ENCODE measurements at regions not wholly inside any gene's neighbourhood (a gene's known extent, or its start where the extent isn't known, plus 50 kb on each side); places are given as distances from the start of the nearest gene placed in this dataset.
"Not testable (repeated sequence)": the region's sequence is repeated elsewhere in the genome, so short reads cannot be mapped to it uniquely, and the experiment has no call there.

DNA sequence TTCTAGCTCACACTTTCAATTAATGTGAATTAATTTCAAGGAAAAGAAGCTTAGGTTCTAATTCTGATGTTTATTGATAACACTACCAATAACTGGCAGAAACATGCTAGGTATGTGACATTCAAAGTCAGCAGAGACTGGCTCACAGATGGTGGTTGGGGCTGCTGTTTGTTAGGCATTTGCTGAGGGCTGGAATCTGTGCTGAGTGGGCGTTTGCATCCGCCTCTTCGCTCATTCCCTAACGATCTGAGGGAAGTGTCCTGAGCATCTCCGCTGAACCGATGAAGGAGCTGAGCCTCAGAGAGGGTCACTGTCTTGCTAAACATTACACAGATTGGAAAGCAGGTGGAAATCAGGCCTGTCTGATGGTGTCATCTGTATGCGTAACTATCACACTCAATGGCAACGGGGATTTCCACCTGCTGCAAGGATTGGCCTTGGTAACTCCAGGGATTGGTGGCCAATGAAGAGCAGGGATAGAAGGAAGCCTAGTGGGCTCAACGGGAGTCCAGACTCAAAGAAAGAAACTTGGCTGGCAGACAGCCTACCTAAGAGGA lies 338.9 kb downstream of the TEX29 start:
- no peaks in the 10 kb centered on the region for H3K9me3 Mint-ChIP-seq (ENCODE audit: low read depth)
- no peaks in the 10 kb centered on the region for H3K36me3 Mint-ChIP-seq
- peaks cover under 1% of the 10 kb centered on the region for H3K27me3 Mint-ChIP-seq
- no peaks in the 10 kb centered on the region for H3K4me1 Mint-ChIP-seq (ENCODE audit: low read depth)
- H3K27ac Mint-ChIP-seq: no peak overlapping the region
- no peak overlapping the region for H3K4me3 Mint-ChIP-seq

DNA sequence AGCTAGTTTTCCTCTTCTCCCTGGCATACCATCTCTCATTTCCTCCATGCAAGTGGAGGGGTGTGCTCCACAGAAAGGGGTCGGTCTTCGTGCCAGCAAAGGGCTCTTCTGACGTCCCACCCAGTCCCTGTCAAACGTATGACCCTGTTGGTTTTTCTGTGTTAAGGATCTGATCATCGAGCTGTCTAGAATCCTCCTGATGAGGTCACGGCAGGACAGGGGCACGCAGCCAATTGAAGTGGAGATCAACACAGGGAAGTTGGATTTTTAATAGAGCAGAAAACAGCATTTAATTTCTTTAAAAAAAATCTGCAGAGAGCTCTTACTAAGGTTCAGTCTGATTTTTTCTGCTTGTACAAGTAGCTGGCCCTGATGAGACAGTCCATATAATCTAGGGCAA lies 339.4 kb downstream of the TEX29 start:
- Mint-ChIP-seq H3K27ac (no peak overlapping the region), H3K9me3 (ENCODE audit: low read depth) (no peaks in the 10 kb centered on the region), H3K4me1 (ENCODE audit: low read depth) (no peaks in the 10 kb centered on the region), H3K36me3 (no peaks in the 10 kb centered on the region), H3K4me3 (no peak overlapping the region), H3K27me3 (no peaks in the 10 kb centered on the region)

GRCh38 chr13:111661052-111661451 lies 340.6 kb downstream of the TEX29 start:
- Mint-ChIP-seq H3K4me1 (ENCODE audit: low read depth) (no peaks in the 10 kb centered on the region), H3K9me3 (ENCODE audit: low read depth) (no peaks in the 10 kb centered on the region), H3K36me3 (no peaks in the 10 kb centered on the region), H3K27me3 (no peaks in the 10 kb centered on the region), H3K4me3 (no peak overlapping the region), H3K27ac (no peak overlapping the region)

- Mint-ChIP-seq H3K27ac (no peak overlapping the region), H3K9me3 (ENCODE audit: low read depth) (no peaks in the 10 kb centered on the region), H3K4me1 (ENCODE audit: low read depth) (no peaks in the 10 kb centered on the region), H3K36me3 (no peaks in the 10 kb centered on the region), H3K4me3 (no peak overlapping the region), H3K27me3 (no peaks in the 10 kb centered on the region)
Measured at GRCh38 chr13:111661776-111662175, 341.3 kb downstream of the TEX29 start.

GRCh38 chr13:111662451-111662850 lies 342.0 kb downstream of the TEX29 start:
- Mint-ChIP-seq H3K27me3 (no peaks in the 10 kb centered on the region), H3K36me3 (no peaks in the 10 kb centered on the region), H3K4me1 (ENCODE audit: low read depth) (no peaks in the 10 kb centered on the region), H3K9me3 (ENCODE audit: low read depth) (no peaks in the 10 kb centered on the region), H3K27ac (no peak overlapping the region), H3K4me3 (no peak overlapping the region)

DNA sequence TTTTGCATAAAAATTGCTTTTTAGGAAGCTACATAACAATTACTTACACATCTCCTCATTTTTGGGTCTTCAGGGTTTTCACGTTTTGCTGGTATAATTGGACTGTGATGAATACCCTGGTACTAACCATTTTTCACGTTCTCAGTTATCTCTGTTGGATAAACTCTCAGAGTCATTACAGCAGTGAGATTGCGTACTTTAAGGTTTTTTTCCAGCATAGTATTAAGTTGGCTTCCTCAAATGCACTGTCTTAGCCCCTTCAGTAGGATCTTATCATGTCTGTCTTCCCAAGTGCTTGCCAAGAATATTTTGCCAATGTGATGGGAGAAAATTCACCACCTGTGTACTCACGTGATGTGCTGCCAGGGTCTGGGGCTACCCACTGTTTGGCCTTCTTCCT lies 342.5 kb downstream of the TEX29 start:
- no peaks in the 10 kb centered on the region for H3K4me1 Mint-ChIP-seq (ENCODE audit: low read depth)
- H3K9me3 Mint-ChIP-seq (ENCODE audit: low read depth): no peaks in the 10 kb centered on the region
- no peak overlapping the region for H3K27ac Mint-ChIP-seq
- no peak overlapping the region for H3K4me3 Mint-ChIP-seq
- H3K27me3 Mint-ChIP-seq: no peaks in the 10 kb centered on the region
- H3K36me3 Mint-ChIP-seq: no peaks in the 10 kb centered on the region

DNA sequence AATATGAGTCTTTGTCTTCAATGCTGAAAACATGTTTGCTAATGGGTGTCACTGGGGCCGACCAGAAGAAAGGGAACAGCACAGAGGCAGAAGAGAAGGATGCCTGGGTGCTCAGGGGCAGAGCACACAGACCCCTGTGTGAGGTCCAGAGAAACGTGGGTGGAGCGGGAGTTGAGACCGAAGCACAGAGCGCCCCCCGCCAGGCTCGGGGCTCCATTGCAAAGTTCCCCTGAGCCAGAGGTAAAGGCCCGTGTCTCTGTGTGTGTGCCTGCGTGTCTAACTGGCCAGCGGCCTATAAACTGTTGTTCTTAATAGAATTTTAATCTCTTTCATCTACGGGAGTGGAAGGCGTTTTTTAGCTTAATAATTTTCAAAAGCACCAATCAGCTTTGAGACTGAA lies 343.1 kb downstream of the TEX29 start:
- H3K4me3 Mint-ChIP-seq: no peak overlapping the region
- H3K4me1 Mint-ChIP-seq (ENCODE audit: low read depth): no peaks in the 10 kb centered on the region
- no peaks in the 10 kb centered on the region for H3K27me3 Mint-ChIP-seq
- no peaks in the 10 kb centered on the region for H3K36me3 Mint-ChIP-seq
- no peak overlapping the region for H3K27ac Mint-ChIP-seq
- no peaks in the 10 kb centered on the region for H3K9me3 Mint-ChIP-seq (ENCODE audit: low read depth)

DNA sequence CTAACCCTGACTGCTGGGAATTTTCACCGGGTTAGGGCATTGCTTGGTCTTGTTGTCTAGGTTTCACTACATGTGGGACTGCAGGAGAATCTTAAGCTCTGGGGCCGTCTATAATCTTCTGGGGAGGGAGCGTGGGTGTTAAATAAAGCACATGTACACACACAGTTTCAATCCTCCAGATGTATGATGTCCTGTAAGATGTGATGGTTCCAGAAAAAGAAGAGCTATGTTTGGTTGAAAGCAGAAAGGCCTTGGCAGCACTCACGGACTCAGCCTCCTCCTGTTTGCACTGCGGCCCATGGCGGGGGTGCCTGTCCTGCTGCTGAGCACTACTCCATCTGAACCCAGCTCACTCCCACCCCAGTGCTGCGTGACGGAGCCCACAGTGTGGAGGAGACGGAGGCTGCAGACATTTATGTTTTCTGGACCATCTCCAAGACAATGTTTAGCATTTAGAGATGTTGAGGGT lies 343.5 kb downstream of the TEX29 start:
- Mint-ChIP-seq H3K27ac (no peak overlapping the region), H3K9me3 (ENCODE audit: low read depth) (no peaks in the 10 kb centered on the region), H3K27me3 (no peaks in the 10 kb centered on the region), H3K4me3 (no peak overlapping the region), H3K36me3 (no peaks in the 10 kb centered on the region), H3K4me1 (ENCODE audit: low read depth) (no peaks in the 10 kb centered on the region)

GRCh38 chr13:111664696-111665095 lies 344.3 kb downstream of the TEX29 start:
- H3K4me1 Mint-ChIP-seq (ENCODE audit: low read depth): no peaks in the 10 kb centered on the region

DNA sequence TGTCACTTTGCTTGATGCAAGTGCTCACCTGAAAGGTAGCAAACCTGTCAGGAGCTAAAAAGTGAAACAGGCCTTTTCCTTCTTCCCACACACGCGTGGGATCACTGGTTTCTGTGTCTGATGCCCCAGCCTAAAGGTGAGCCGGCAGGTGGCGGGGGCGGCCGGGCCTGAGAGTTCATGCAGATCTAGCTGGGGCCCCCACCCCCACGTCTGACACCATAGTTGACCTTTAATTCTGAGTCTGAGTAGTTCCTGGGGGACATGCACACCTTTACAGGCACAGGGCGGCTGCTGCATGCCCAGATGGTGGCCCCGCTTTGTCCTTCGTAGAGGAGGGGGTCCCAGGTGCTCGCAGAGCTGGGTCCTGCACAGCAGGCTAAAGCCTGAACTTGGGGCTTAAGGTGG lies 345.3 kb downstream of the TEX29 start:
- Mint-ChIP-seq H3K4me3 (no peak overlapping the region), H3K36me3 (no peaks in the 10 kb centered on the region), H3K9me3 (ENCODE audit: low read depth) (no peaks in the 10 kb centered on the region), H3K4me1 (ENCODE audit: low read depth) (no peaks in the 10 kb centered on the region), H3K27ac (no peak overlapping the region), H3K27me3 (no peaks in the 10 kb centered on the region)

More at GRCh38 chr13:111664696-111665095, 344.3 kb downstream of the TEX29 start:
- H3K9me3 Mint-ChIP-seq (ENCODE audit: low read depth): no peaks in the 10 kb centered on the region
- H3K4me3 Mint-ChIP-seq: no peak overlapping the region
- no peaks in the 10 kb centered on the region for H3K27me3 Mint-ChIP-seq
- no peak overlapping the region for H3K27ac Mint-ChIP-seq
- no peaks in the 10 kb centered on the region for H3K36me3 Mint-ChIP-seq

DNA sequence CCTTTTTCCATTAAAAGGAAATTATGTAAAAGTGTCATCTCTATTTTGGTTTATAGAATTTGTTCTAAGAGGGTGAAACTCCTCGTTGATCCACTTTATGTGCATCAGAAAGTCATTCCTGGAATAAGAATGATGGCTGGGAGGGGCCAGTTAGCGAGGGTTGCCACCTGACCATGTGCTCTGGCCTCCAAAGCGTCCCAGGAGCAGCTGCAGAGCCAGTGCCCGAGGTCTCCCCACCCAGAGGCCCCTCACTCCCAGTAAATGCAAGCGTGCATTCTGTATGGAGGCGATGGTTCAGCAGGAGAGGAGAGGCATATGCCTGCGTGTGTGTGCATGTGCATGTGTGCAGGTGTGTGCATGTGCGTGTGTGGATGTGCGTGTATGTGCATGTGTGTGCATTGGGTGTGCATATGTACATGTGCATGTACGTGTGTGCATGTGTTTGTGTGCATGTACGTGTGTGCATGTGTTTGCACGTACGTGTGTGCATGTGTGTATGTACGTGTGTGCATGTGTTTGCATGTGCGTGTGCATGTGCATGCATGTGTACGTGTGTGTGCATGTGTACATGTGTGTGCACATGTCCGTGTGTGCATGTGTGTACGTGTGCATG lies 345.8 kb downstream of the TEX29 start:
- Mint-ChIP-seq H3K9me3 (ENCODE audit: low read depth) (no peaks in the 10 kb centered on the region), H3K4me1 (ENCODE audit: low read depth) (no peaks in the 10 kb centered on the region), H3K27ac (no peak overlapping the region), H3K36me3 (no peaks in the 10 kb centered on the region), H3K27me3 (no peaks in the 10 kb centered on the region), H3K4me3 (no peak overlapping the region)

- Mint-ChIP-seq H3K9me3 (ENCODE audit: low read depth) (no peaks in the 10 kb centered on the region), H3K4me1 (ENCODE audit: low read depth) (no peaks in the 10 kb centered on the region), H3K4me3 (no peak overlapping the region), H3K27me3 (no peaks in the 10 kb centered on the region), H3K27ac (no peak overlapping the region), H3K36me3 (no peaks in the 10 kb centered on the region)
Measured at GRCh38 chr13:111667757-111668156, 347.3 kb downstream of the TEX29 start.

DNA sequence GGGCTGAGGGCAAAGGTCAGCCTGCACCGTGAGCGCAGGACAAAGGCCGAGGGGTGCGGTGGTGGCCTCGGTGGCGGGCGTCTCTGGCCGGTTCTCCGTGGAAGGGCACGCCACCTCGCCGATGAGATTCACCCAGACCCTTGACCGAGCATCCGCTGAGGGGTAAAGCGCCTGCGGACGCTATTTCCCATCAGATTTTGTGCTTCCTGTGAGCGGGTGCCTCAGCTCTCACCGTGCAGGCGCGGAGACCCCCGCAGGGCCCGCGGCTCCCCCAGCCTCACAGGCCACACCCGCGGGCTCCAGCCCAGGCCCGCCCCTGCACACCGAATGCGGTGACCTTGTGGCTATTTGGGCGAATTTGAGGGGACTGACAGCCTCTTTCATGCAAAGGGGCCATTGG lies 348.0 kb downstream of the TEX29 start:
- Mint-ChIP-seq H3K36me3 (no peaks in the 10 kb centered on the region), H3K4me1 (ENCODE audit: low read depth) (no peaks in the 10 kb centered on the region), H3K9me3 (ENCODE audit: low read depth) (no peaks in the 10 kb centered on the region), H3K4me3 (no peak overlapping the region), H3K27me3 (no peaks in the 10 kb centered on the region), H3K27ac (no peak overlapping the region)

DNA sequence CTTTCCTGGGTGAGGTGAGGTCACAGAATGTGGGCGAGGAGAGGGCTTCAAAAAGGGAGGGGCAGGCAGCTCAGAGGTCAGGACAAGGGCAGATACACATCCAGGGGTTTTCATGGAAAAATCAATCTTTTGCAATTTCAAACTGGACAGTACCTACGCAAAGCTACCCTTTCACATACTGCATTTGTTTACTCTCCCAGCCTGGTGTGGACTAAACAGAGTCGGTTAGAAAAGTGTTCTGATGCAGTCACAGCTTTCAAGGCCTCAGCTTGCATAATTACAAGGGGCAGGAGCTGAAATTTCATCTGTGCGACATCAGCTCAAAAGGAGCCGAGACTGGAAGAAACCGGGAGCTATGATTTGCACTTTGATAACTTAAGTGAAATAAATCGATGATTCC lies 351.8 kb downstream of the TEX29 start:
- H3K27me3 Mint-ChIP-seq; H3K4me3 Mint-ChIP-seq; H3K4me1 Mint-ChIP-seq (ENCODE audit: low read depth); H3K36me3 Mint-ChIP-seq; H3K27ac Mint-ChIP-seq; H3K9me3 Mint-ChIP-seq (ENCODE audit: low read depth): not testable (repeated sequence)

- H3K27me3 Mint-ChIP-seq; H3K9me3 Mint-ChIP-seq (ENCODE audit: low read depth); H3K36me3 Mint-ChIP-seq; H3K4me1 Mint-ChIP-seq (ENCODE audit: low read depth); H3K27ac Mint-ChIP-seq; H3K4me3 Mint-ChIP-seq: not testable (repeated sequence)
Measured at GRCh38 chr13:111678120-111678882, 357.9 kb downstream of the TEX29 start.

- not testable (repeated sequence) for H3K4me1 Mint-ChIP-seq (ENCODE audit: low read depth); H3K36me3 Mint-ChIP-seq; H3K27me3 Mint-ChIP-seq; H3K4me3 Mint-ChIP-seq; H3K9me3 Mint-ChIP-seq (ENCODE audit: low read depth); H3K27ac Mint-ChIP-seq
Measured at GRCh38 chr13:111679645-111680044, 359.2 kb downstream of the TEX29 start.
